ENCODE measurements at regions not wholly inside any gene's neighbourhood (a gene's known extent, or its start where the extent isn't known, plus 50 kb on each side); places are given as distances from the start of the nearest gene placed in this dataset.

GRCh38 chr5:73295447-73295846 is 122.5 kb downstream of the TMEM174 start:
- H3K4me3 ChIP-seq = no peak overlapping the region
- ATAC-seq (ENCODE audit: insufficient read depth, low FRiP score) (no peak), DNase-seq (no peak)
- no peak overlapping the region for H3K27ac ChIP-seq (ENCODE audit: low read depth in 1 of 2, low read length in 1 of 2)
- no peaks in the 10 kb centered on the region for H3K36me3 ChIP-seq (ENCODE audit: control insufficient read depth in 4 of 4, insufficient read depth in 4 of 4, low read length in 4 of 4)
- H3K4me1 ChIP-seq (ENCODE audit: control insufficient read depth in 5 of 5, insufficient read depth in 5 of 5, low read length in 5 of 5) = peaks cover 0 to 10% (median 3%) of the 10 kb centered on the region in 5 donors
- H3K9me3 ChIP-seq (ENCODE audit: control insufficient read depth in 4 of 4, insufficient read depth in 3 of 4, low read length in 3 of 4) = peaks cover 0 to 7% (median 0%) of the 10 kb centered on the region in 4 donors
- TF ChIP-seq, protein P1, sequence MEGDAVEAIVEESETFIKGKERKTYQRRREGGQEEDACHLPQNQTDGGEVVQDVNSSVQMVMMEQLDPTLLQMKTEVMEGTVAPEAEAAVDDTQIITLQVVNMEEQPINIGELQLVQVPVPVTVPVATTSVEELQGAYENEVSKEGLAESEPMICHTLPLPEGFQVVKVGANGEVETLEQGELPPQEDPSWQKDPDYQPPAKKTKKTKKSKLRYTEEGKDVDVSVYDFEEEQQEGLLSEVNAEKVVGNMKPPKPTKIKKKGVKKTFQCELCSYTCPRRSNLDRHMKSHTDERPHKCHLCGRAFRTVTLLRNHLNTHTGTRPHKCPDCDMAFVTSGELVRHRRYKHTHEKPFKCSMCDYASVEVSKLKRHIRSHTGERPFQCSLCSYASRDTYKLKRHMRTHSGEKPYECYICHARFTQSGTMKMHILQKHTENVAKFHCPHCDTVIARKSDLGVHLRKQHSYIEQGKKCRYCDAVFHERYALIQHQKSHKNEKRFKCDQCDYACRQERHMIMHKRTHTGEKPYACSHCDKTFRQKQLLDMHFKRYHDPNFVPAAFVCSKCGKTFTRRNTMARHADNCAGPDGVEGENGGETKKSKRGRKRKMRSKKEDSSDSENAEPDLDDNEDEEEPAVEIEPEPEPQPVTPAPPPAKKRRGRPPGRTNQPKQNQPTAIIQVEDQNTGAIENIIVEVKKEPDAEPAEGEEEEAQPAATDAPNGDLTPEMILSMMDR (IDR thresholded peaks at IDR 0.05; ENCODE audit: control extremely low read depth, extremely low read depth) = no peak
- H3K27me3 ChIP-seq (ENCODE audit: control insufficient read depth in 3 of 3, insufficient read depth in 3 of 3, low read length in 2 of 3) = peaks cover 29 to 78% (median 65%) of the 10 kb centered on the region in 3 donors
- 42 to 62% methylated on average over 2 of the region's 2 CpGs for WGBS, 2 donors
- H3K9ac ChIP-seq (ENCODE audit: insufficient read depth in 1 of 2, low read length in 2 of 2) = no peak overlapping the region

DNA sequence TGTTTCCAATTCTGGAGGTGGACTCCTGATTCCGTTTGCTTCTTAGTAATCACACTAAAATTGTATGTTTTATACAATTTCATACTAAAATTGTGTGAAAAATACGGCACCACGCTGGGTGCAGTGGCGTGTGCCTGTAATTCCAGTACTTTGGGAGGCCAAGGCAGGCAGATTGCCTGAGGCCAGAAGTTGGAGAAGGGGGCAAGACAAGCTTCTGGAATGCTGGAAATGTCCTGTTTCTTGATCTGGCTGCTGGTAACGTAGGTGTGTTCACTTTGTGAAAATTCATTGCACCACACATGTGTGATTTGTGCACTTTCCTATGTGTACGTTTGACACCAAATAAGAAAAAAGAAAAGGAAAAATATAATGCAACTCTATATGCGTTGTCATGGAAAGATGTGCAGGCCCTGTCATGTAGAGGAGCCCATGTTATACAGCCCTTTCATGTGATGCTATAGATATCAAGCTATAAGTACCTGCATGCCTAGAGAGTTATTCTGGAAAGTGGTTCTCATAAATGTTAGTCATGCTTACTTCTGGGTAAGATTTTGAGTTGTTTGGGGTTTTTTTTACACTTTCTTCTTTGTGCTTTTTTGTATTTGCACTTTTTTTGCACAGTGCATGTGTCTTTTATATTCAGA is 119.9 kb downstream of the TMEM174 start:
- H3K27ac ChIP-seq (ENCODE audit: low read depth in 1 of 2, low read length in 1 of 2) = no peak overlapping the region
- ATAC-seq (ENCODE audit: insufficient read depth, low FRiP score) = no peak
- TF ChIP-seq, protein P1 (IDR thresholded peaks at IDR 0.05; ENCODE audit: control extremely low read depth, extremely low read depth) = no peak
- H3K36me3 ChIP-seq (ENCODE audit: control insufficient read depth in 4 of 4, insufficient read depth in 4 of 4, low read length in 4 of 4) = no peaks in the 10 kb centered on the region
- no peak overlapping the region for H3K9ac ChIP-seq (ENCODE audit: insufficient read depth in 1 of 2, low read length in 2 of 2)
- H3K9me3 ChIP-seq (ENCODE audit: control insufficient read depth in 4 of 4, insufficient read depth in 3 of 4, low read length in 3 of 4) = peaks cover 0 to 8% (median 0%) of the 10 kb centered on the region in 4 donors
- H3K4me1 ChIP-seq (ENCODE audit: control insufficient read depth in 5 of 5, insufficient read depth in 5 of 5, low read length in 5 of 5) = no peaks in the 10 kb centered on the region
- 61 to 74% methylated on average over 7 of the region's 7 CpGs for WGBS, 2 donors
- no peak overlapping the region for H3K4me3 ChIP-seq
- H3K27me3 ChIP-seq (ENCODE audit: control insufficient read depth in 3 of 3, insufficient read depth in 3 of 3, low read length in 2 of 3) = peaks cover 23 to 77% (median 46%) of the 10 kb centered on the region in 3 donors
- DNase-seq = no peak

DNA sequence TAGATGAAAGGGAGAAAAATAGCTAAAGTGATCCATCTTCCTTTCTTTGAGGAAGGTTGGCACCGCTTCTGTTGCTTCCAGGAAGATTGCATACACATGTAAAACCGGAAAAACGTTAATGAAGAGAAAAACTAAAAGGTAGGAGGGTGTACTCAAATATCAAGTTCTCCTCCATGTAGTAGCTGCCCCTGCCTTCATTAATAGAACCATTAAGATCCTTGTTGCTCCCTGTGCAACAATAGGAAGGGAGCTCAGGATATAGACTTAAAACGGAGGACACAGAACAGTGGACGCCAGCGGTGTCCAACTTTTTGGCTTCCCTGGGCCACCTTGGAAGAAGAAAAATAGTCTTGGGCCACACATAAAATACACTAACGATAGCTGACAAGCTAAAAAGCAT is 118.9 kb downstream of the TMEM174 start:
- no peak overlapping the region for H3K9ac ChIP-seq (ENCODE audit: insufficient read depth in 1 of 2, low read length in 2 of 2)
- H3K27me3 ChIP-seq (ENCODE audit: control insufficient read depth in 3 of 3, insufficient read depth in 3 of 3, low read length in 2 of 3) = peaks cover 17 to 66% (median 36%) of the 10 kb centered on the region in 3 donors
- H3K4me3 ChIP-seq = no peak overlapping the region
- ATAC-seq (ENCODE audit: insufficient read depth, low FRiP score) = no peak
- no peaks in the 10 kb centered on the region for H3K36me3 ChIP-seq (ENCODE audit: control insufficient read depth in 4 of 4, insufficient read depth in 4 of 4, low read length in 4 of 4)
- H3K27ac ChIP-seq (ENCODE audit: low read depth in 1 of 2, low read length in 1 of 2) = no peak overlapping the region
- DNase-seq = no peak
- no peaks in the 10 kb centered on the region for H3K4me1 ChIP-seq (ENCODE audit: control insufficient read depth in 5 of 5, insufficient read depth in 5 of 5, low read length in 5 of 5)
- 81 to 85% methylated on average over 7 of the region's 7 CpGs for WGBS, 2 donors
- peaks cover 0 to 8% (median 0%) of the 10 kb centered on the region in 4 donors for H3K9me3 ChIP-seq (ENCODE audit: control insufficient read depth in 4 of 4, insufficient read depth in 3 of 4, low read length in 3 of 4)
- TF ChIP-seq, protein P1 (IDR thresholded peaks at IDR 0.05; ENCODE audit: control extremely low read depth, extremely low read depth) = no peak

GRCh38 chr5:73290242-73290641 is 117.2 kb downstream of the TMEM174 start:
- Histone ChIP-seq H3K4me1 (ENCODE audit: control insufficient read depth in 5 of 5, insufficient read depth in 5 of 5, low read length in 5 of 5) (no peaks in the 10 kb centered on the region), H3K9me3 (ENCODE audit: control insufficient read depth in 4 of 4, insufficient read depth in 3 of 4, low read length in 3 of 4) (peaks cover 0 to 6% (median 0%) of the 10 kb centered on the region in 4 donors), H3K4me3 (no peak overlapping the region), H3K27me3 (ENCODE audit: control insufficient read depth in 3 of 3, insufficient read depth in 3 of 3, low read length in 2 of 3) (peaks cover 14 to 55% (median 20%) of the 10 kb centered on the region in 3 donors), H3K36me3 (ENCODE audit: control insufficient read depth in 4 of 4, insufficient read depth in 4 of 4, low read length in 4 of 4) (no peaks in the 10 kb centered on the region), H3K9ac (ENCODE audit: insufficient read depth in 1 of 2, low read length in 2 of 2) (no peak overlapping the region), H3K27ac (ENCODE audit: low read depth in 1 of 2, low read length in 1 of 2) (no peak overlapping the region)
- ATAC-seq (ENCODE audit: insufficient read depth, low FRiP score) (no peak), DNase-seq (no peak)
- WGBS, 2 donors = 73 to 78% methylated on average over 3 of the region's 3 CpGs
- TF ChIP-seq, protein P1 (IDR thresholded peaks at IDR 0.05; ENCODE audit: control extremely low read depth, extremely low read depth) = no peak

Data from lung (tissue), 11 donors.